GM12878 (cell line): ENCODE measurements at regions not wholly inside any gene's neighbourhood (a gene's known extent, or its start where the extent isn't known, plus 50 kb on each side); places are given as distances from the start of the nearest gene placed in this dataset.

Experiments
- IKZF2 ChIP-seq, 2 experiments: fragments of 450-650 bp; IDR thresholded peaks; 2 replicates each; pipeline ENCODE4 v1.6.1; 2017; ENCODE audit warnings: mild to moderate bottlenecking in 2 of 2, moderate library complexity in 2 of 2
- JUNB ChIP-seq: IDR thresholded peaks from 2 replicates; pipeline ENCODE4 v1.6.1; 2016; ENCODE audit warnings: antibody characterized with exemption, mild to moderate bottlenecking
- NRF1 ChIP-seq: conservative IDR thresholded peaks from 2 replicates; pipeline ENCODE4 v1.6.1; 2011; ENCODE audit warnings: mild to moderate bottlenecking, low read depth, low read length, improper control_type of control experiment
- PAX8 ChIP-seq: fragments of 450-650 bp; IDR thresholded peaks from 2 replicates; pipeline ENCODE4 v1.6.1; 2017; ENCODE audit warnings: mild to moderate bottlenecking, moderate library complexity
- POLR2A ChIP-seq: IDR thresholded peaks from 2 replicates; pipeline ENCODE4 v1.6.1; 2011; ENCODE audit warnings: low read depth, mild to moderate bottlenecking, low read length
- TF ChIP-seq, protein P1 (sequence below): fragments of 450-650 bp; IDR thresholded peaks from 2 replicates; pipeline ENCODE4 v1.6.1; 2017; ENCODE audit warnings: antibody characterized with exemption, mild to moderate bottlenecking, moderate library complexity
- TF ChIP-seq, protein P2 (sequence below): fragments of 450-650 bp; IDR thresholded peaks from 2 replicates; pipeline ENCODE4 v1.6.1; 2017; ENCODE audit warnings: mild to moderate bottlenecking, moderate library complexity

DNA sequence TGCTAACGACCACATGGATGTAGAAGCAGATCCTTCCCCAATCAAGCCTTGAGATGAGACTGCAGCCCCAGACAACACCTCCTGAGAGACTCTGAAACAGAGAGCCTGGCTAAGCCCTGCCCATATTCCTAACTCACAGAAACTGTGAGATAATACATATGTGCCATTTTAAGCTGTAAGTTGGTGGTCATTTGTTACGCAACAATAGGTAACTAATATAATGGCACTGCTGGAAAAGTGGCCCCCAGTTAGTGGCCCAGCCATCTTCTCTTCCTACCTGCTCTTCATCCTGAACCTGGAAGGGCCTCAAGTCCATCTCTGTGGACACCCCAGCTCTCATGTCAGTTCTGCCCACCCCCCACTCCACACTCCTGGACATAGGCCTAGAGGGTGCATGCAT, 144.0 kb downstream of the TMEM17 start (continued):
- TF ChIP-seq NRF1 (no peak), IKZF2 (IDR thresholded peaks at IDR 0.05) (no peak), PAX8 (no peak), POLR2A (no peak), JUNB (no peak)
- TF ChIP-seq, protein P1, sequence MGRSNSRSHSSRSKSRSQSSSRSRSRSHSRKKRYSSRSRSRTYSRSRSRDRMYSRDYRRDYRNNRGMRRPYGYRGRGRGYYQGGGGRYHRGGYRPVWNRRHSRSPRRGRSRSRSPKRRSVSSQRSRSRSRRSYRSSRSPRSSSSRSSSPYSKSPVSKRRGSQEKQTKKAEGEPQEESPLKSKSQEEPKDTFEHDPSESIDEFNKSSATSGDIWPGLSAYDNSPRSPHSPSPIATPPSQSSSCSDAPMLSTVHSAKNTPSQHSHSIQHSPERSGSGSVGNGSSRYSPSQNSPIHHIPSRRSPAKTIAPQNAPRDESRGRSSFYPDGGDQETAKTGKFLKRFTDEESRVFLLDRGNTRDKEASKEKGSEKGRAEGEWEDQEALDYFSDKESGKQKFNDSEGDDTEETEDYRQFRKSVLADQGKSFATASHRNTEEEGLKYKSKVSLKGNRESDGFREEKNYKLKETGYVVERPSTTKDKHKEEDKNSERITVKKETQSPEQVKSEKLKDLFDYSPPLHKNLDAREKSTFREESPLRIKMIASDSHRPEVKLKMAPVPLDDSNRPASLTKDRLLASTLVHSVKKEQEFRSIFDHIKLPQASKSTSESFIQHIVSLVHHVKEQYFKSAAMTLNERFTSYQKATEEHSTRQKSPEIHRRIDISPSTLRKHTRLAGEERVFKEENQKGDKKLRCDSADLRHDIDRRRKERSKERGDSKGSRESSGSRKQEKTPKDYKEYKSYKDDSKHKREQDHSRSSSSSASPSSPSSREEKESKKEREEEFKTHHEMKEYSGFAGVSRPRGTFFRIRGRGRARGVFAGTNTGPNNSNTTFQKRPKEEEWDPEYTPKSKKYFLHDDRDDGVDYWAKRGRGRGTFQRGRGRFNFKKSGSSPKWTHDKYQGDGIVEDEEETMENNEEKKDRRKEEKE = no peak
- TF ChIP-seq, protein P2, sequence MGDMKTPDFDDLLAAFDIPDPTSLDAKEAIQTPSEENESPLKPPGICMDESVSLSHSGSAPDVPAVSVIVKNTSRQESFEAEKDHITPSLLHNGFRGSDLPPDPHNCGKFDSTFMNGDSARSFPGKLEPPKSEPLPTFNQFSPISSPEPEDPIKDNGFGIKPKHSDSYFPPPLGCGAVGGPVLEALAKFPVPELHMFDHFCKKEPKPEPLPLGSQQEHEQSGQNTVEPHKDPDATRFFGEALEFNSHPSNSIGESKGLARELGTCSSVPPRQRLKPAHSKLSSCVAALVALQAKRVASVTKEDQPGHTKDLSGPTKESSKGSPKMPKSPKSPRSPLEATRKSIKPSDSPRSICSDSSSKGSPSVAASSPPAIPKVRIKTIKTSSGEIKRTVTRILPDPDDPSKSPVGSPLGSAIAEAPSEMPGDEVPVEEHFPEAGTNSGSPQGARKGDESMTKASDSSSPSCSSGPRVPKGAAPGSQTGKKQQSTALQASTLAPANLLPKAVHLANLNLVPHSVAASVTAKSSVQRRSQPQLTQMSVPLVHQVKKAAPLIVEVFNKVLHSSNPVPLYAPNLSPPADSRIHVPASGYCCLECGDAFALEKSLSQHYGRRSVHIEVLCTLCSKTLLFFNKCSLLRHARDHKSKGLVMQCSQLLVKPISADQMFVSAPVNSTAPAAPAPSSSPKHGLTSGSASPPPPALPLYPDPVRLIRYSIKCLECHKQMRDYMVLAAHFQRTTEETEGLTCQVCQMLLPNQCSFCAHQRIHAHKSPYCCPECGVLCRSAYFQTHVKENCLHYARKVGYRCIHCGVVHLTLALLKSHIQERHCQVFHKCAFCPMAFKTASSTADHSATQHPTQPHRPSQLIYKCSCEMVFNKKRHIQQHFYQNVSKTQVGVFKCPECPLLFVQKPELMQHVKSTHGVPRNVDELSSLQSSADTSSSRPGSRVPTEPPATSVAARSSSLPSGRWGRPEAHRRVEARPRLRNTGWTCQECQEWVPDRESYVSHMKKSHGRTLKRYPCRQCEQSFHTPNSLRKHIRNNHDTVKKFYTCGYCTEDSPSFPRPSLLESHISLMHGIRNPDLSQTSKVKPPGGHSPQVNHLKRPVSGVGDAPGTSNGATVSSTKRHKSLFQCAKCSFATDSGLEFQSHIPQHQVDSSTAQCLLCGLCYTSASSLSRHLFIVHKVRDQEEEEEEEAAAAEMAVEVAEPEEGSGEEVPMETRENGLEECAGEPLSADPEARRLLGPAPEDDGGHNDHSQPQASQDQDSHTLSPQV = no peak
